KOPT-K1 (cell line): ENCODE measurements at regions not wholly inside any gene's neighbourhood (a gene's known extent, or its start where the extent isn't known, plus 50 kb on each side); places are given as distances from the start of the nearest gene placed in this dataset.
"Not testable (repeated sequence)": the region's sequence is repeated elsewhere in the genome, so short reads cannot be mapped to it uniquely, and the experiment has no call there.

ENCODE experiments used
- H3K27ac ChIP-seq: fragments of 200-600 bp; sonication (generic); 2 replicates; pipeline ENCODE4 v1.5.1; 2016; ENCODE audit warnings: antibody characterized with exemption, mild to moderate bottlenecking, low read depth, low read length; ENCODE audit not compliant: poor library complexity, severe bottlenecking
- H3K36me3 ChIP-seq: fragments of 200-600 bp; sonication (generic); 2 replicates; pipeline ENCODE4 v1.5.1; 2017; ENCODE audit warnings: antibody characterized with exemption, mild to moderate bottlenecking, low read length, moderate library complexity; ENCODE audit not compliant: insufficient read depth
- H3K9me3 ChIP-seq: fragments of 200-600 bp; sonication (generic); 2 replicates; pipeline ENCODE4 v1.5.1; 2017; ENCODE audit warnings: antibody characterized with exemption, low read length, mild to moderate bottlenecking; ENCODE audit not compliant: insufficient read depth, poor library complexity, severe bottlenecking

GRCh38 chr4:49558916-49559676 lies 573.0 kb downstream of the CWH43 start:
- not testable (repeated sequence) for H3K9me3 ChIP-seq, H3K36me3 ChIP-seq, H3K27ac ChIP-seq

- not testable (repeated sequence) for H3K36me3 ChIP-seq, H3K27ac ChIP-seq, H3K9me3 ChIP-seq
These were observed 574.2 kb downstream of the CWH43 start for GRCh38 chr4:49560131-49560816.

DNA sequence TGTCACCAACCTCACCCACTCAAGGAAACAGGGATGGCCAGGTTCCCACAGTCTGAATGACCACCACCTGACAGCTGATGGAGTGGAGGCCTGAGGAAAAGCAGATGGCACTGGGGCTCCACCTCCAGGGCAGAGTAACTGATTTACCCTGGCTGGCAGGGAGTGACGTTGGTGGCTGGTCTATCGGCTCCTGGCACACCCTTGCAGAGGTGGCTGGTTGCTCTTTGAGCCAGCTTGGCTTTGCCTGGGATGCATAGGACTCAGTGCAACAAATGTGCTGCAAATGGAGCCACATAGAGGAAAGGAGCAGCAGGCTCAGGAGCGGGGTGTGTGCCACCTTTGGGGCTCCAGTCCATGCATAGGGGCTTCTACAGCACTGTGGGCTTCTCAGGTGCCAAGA lies 574.8 kb downstream of the CWH43 start:
- not testable (repeated sequence) for H3K27ac ChIP-seq, H3K9me3 ChIP-seq

GRCh38 chr4:49570248-49570647 lies 584.2 kb downstream of the CWH43 start:
- not testable (repeated sequence) for H3K9me3 ChIP-seq, H3K36me3 ChIP-seq, H3K27ac ChIP-seq

More for the DNA sequence above, 574.8 kb downstream of the CWH43 start:
- H3K36me3 ChIP-seq: not testable (repeated sequence)

- peaks cover 12% of the 10 kb centered on the region for H3K9me3 ChIP-seq
- not testable (repeated sequence) for H3K27ac ChIP-seq, H3K36me3 ChIP-seq
These were observed 587.7 kb downstream of the CWH43 start for GRCh38 chr4:49573666-49574215.

GRCh38 chr4:49575250-49575649 lies 589.2 kb downstream of the CWH43 start:
- H3K36me3 ChIP-seq, H3K27ac ChIP-seq: not testable (repeated sequence)
- peaks cover 12% of the 10 kb centered on the region for H3K9me3 ChIP-seq

GRCh38 chr4:49578371-49578770 lies 592.3 kb downstream of the CWH43 start:
- H3K9me3 ChIP-seq: peaks cover 12% of the 10 kb centered on the region
- not testable (repeated sequence) for H3K27ac ChIP-seq

GRCh38 chr4:49578899-49579298 lies 592.8 kb downstream of the CWH43 start:
- not testable (repeated sequence) for H3K36me3 ChIP-seq, H3K27ac ChIP-seq
- H3K9me3 ChIP-seq: peaks cover 12% of the 10 kb centered on the region

More at GRCh38 chr4:49578371-49578770, 592.3 kb downstream of the CWH43 start:
- H3K36me3 ChIP-seq: not testable (repeated sequence)

DNA sequence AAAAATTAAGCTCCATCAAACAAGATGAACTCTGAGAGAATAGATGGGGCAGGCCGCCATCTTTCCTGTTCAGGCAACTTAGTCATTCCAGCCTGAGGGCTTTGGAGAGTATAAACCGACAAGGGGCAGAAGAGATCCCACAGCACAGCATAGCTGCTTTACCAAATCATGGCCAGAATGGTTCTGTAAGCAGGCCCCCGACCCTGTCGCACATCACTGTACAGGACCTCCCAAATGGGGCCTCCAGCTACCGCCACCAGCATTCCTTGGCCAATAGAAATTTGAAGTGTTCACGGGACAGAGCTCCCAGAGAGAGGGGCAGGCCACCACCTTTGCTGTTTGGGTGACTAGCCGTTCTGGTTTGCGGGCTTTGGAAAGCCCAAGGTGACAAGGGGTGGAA lies 594.1 kb downstream of the CWH43 start:
- not testable (repeated sequence) for H3K36me3 ChIP-seq, H3K9me3 ChIP-seq, H3K27ac ChIP-seq

- not testable (repeated sequence) for H3K36me3 ChIP-seq, H3K27ac ChIP-seq
These were observed 602.3 kb downstream of the CWH43 start for GRCh38 chr4:49588401-49588800.

GRCh38 chr4:49618436-49618835 lies 632.4 kb downstream of the CWH43 start:
- H3K27ac ChIP-seq, H3K9me3 ChIP-seq, H3K36me3 ChIP-seq: not testable (repeated sequence)

More at GRCh38 chr4:49588401-49588800, 602.3 kb downstream of the CWH43 start:
- H3K9me3 ChIP-seq: not testable (repeated sequence)

DNA sequence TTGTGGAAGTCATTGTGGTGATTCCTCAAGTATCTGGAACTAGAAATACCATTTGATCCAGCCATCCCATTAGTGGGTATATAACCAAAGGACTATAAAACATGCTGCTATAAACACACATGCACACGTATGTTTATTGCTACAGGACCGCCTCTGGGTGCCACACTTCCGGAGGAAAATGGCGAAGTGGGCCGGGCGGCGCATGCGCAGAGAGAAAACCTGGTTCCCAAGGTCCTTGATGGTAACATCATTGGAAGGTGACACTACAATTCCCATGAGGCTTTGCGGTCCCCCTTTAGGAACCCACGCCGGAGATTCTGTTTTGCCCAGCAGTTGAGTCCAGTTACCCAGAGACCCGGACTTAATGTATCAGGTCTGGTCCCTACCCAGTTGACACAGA lies 640.4 kb downstream of the CWH43 start:
- H3K27ac ChIP-seq, H3K36me3 ChIP-seq, H3K9me3 ChIP-seq: not testable (repeated sequence)
